Activated T-cell treated with anti-CD3 and anti-CD28 coated beads, Interleukin-2, amount 50 U/mL, for 4 hours (primary cell): ENCODE measurements at regions not wholly inside any gene's neighbourhood (a gene's known extent, or its start where the extent isn't known, plus 50 kb on each side); places are given as distances from the start of the nearest gene placed in this dataset.

Source experiments
- ATAC-seq, 2 donors: fragments of 200-7000 bp; cut with Tn5 transposase; one replicate each; pipeline ENCODE4 v1.10.0; 2021
- DNase-seq: peaks from one replicate; pipeline ENCODE4 v3.0.0-alpha.2; 2020
- H3K27me3 Mint-ChIP-seq: one replicate; pipeline ENCODE4 v1.8.0; 2021; ENCODE audit warnings: low read depth, mixed read lengths
- H3K36me3 Mint-ChIP-seq: one replicate; pipeline ENCODE4 v1.8.0; 2022; ENCODE audit warnings: mixed read lengths; ENCODE audit not compliant: insufficient read depth
- H3K4me1 Mint-ChIP-seq: one replicate; pipeline ENCODE4 v1.8.0; 2021; ENCODE audit warnings: low read depth, mixed read lengths
- H3K4me3 Mint-ChIP-seq: one replicate; pipeline ENCODE4 v1.8.0; 2021; ENCODE audit warnings: mild to moderate bottlenecking, moderate library complexity, mixed read lengths
- H3K9me3 Mint-ChIP-seq: one replicate; pipeline ENCODE4 v1.8.0; 2021; ENCODE audit warnings: mixed read lengths

DNA sequence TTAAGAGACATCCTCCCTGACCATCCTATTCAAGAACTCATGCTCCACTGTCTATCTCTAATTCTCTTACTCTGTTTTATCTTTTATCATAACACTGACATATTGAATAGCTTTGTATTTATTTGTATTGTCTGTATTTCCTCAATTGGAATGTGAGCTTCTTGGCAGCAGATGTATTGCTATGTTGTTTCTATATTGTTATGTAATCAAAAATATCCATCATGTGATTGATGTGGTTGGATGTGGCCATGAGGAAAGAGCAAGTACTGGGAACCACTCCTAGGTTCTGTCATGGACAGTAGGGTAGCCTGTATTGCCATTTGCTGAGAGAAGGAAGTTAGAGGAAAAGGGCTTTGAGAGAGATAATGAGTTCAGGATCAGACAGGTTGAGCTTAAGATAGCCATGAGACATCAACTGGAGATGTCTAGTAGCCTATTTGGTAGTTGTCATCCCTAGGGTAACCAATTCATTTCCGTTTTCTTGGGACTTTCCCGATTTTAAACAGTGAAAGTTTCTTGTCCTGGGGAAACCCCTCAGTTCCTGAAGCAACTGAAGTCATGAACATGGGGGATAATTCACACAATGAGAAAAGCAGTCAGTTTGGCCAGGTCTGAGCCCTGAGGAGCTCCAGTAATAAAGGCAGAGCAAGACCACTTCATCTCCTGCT, 404.5 kb downstream of the INSC start:
- peaks cover 22% of the 10 kb centered on the region for H3K9me3 Mint-ChIP-seq
- no peak for DNase-seq
- H3K4me1 Mint-ChIP-seq, result no peaks in the 10 kb centered on the region
- H3K27me3 Mint-ChIP-seq, result no peaks in the 10 kb centered on the region
- no peak overlapping the region for H3K4me3 Mint-ChIP-seq
- no peaks in the 10 kb centered on the region for H3K36me3 Mint-ChIP-seq
- ATAC-seq, result no peak

GRCh38 chr11:15519911-15520310, 405.2 kb downstream of the INSC start:
- no peaks in the 10 kb centered on the region for H3K36me3 Mint-ChIP-seq
- DNase-seq, result no peak
- ATAC-seq, result no peak
- no peak overlapping the region for H3K4me3 Mint-ChIP-seq
- H3K9me3 Mint-ChIP-seq, result peaks cover 24% of the 10 kb centered on the region
- H3K4me1 Mint-ChIP-seq, result no peaks in the 10 kb centered on the region
- no peaks in the 10 kb centered on the region for H3K27me3 Mint-ChIP-seq

DNA sequence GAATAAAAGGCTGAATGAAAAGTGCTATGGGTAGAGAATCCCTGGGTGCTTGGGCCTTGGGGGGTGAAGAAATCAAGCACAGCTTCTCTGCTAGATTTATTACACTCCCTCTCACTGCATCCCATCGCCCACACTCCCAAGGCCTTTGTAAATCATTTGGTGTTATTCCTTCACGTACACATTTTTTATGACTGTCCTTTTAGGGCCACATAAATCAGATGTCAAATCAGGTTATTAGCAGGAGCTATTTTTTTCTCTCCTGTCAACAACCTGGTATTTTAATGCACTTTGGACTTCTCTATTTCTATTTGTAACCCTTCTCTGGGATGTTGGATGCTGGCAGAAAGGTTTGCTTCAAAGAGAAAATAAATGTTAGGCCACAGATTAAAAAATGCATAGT, 408.8 kb downstream of the INSC start:
- H3K36me3 Mint-ChIP-seq, result no peaks in the 10 kb centered on the region
- H3K4me1 Mint-ChIP-seq, result no peaks in the 10 kb centered on the region
- ATAC-seq, result no peak
- peaks cover 23% of the 10 kb centered on the region for H3K9me3 Mint-ChIP-seq
- no peaks in the 10 kb centered on the region for H3K27me3 Mint-ChIP-seq
- H3K4me3 Mint-ChIP-seq, result no peak overlapping the region
- DNase-seq, result no peak

DNA sequence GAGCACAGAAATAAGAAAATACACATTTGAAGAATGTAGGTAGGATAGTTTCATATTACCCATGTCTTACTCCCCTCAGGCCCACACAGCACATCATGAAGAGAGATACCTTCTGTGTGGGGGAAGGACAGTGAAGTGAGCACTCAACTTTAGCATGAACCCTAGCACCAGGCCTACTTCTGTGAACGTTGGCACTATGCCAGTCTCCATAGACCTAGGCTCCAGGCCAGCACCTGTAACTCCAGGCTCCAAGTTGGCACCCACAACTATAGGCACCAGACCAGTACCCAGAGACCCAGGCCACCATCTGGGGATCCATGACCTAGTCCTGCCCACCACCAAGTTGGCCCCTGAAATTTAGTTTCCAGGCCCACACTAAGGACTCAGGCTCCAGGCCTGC, 410.9 kb downstream of the INSC start:
- H3K4me1 Mint-ChIP-seq, result no peaks in the 10 kb centered on the region
- ATAC-seq (no peak), DNase-seq (no peak)

GRCh38 chr11:15526032-15526431, 411.3 kb downstream of the INSC start:
- H3K36me3 Mint-ChIP-seq, result no peaks in the 10 kb centered on the region

More for the DNA sequence above, 410.9 kb downstream of the INSC start:
- Mint-ChIP-seq H3K4me3 (no peak overlapping the region), H3K36me3 (no peaks in the 10 kb centered on the region), H3K9me3 (peaks cover 26% of the 10 kb centered on the region), H3K27me3 (no peaks in the 10 kb centered on the region)

GRCh38 chr11:15526859-15527450, 412.2 kb downstream of the INSC start:
- no peak for DNase-seq
- no peak for ATAC-seq
- Mint-ChIP-seq H3K9me3 (peaks cover 23% of the 10 kb centered on the region), H3K4me1 (no peaks in the 10 kb centered on the region), H3K36me3 (no peaks in the 10 kb centered on the region), H3K27me3 (no peaks in the 10 kb centered on the region), H3K4me3 (no peak overlapping the region)

More at GRCh38 chr11:15526032-15526431, 411.3 kb downstream of the INSC start:
- no peak for DNase-seq
- Mint-ChIP-seq H3K4me1 (no peaks in the 10 kb centered on the region), H3K9me3 (peaks cover 26% of the 10 kb centered on the region), H3K27me3 (no peaks in the 10 kb centered on the region), H3K4me3 (no peak overlapping the region)
- no peak for ATAC-seq

DNA sequence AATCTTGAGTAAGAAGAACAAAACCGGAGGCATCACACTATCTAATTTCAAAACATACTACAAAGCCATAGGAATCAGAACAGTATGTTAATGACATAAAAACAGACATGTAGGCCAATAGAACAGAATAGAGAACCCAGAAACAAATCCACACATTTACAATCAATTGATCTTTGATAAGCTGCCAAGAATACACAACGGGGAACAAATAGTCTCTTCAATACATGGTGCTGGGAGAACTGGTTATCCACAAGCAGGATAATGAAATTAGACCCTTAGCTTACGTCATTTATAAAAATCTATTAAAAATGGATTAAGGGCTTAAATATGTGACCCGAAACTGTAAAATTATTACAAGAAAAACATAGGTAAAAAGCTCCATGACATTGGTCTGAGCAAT, 417.7 kb downstream of the INSC start:
- H3K4me1 Mint-ChIP-seq, result no peaks in the 10 kb centered on the region

GRCh38 chr11:15534266-15534665, 419.5 kb downstream of the INSC start:
- Mint-ChIP-seq H3K4me1 (no peaks in the 10 kb centered on the region), H3K4me3 (no peak overlapping the region), H3K9me3 (peaks cover 4% of the 10 kb centered on the region), H3K27me3 (no peaks in the 10 kb centered on the region), H3K36me3 (no peaks in the 10 kb centered on the region)
- ATAC-seq (no peak), DNase-seq (no peak)

More for the DNA sequence above, 417.7 kb downstream of the INSC start:
- Mint-ChIP-seq H3K9me3 (peaks cover 15% of the 10 kb centered on the region), H3K4me3 (no peak overlapping the region), H3K36me3 (no peaks in the 10 kb centered on the region), H3K27me3 (no peaks in the 10 kb centered on the region)
- no peak for ATAC-seq
- no peak for DNase-seq

DNA sequence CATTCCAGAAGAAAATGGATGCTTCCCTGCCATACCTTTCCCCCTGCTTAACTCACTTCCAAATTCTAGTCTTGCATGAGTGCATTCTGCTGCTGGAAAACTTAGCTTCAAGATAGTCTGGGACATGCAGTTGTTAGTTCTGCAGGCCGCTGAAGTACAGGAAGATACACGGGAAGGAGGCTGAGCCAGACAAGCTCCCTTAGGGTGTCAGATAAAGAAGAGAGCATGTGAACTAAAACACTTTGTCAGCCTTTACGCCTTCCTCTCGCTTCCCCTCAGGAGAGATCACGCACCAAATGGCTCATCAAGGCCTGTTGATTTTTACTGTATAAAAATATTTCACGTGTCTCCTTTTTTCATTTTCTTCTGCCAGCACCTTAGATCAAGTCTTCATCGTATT, 420.7 kb downstream of the INSC start:
- H3K36me3 Mint-ChIP-seq, result no peaks in the 10 kb centered on the region
- ATAC-seq (no peak), DNase-seq (no peak)
- no peaks in the 10 kb centered on the region for H3K4me1 Mint-ChIP-seq
- peaks cover 4% of the 10 kb centered on the region for H3K9me3 Mint-ChIP-seq
- H3K4me3 Mint-ChIP-seq, result no peak overlapping the region
- H3K27me3 Mint-ChIP-seq, result no peaks in the 10 kb centered on the region

- Mint-ChIP-seq H3K27me3 (no peaks in the 10 kb centered on the region), H3K36me3 (no peaks in the 10 kb centered on the region), H3K9me3 (peaks cover 4% of the 10 kb centered on the region), H3K4me1 (no peaks in the 10 kb centered on the region), H3K4me3 (no peak overlapping the region)
- DNase-seq, result no peak
- ATAC-seq, result no peak
Observed at GRCh38 chr11:15536438-15536837, 421.7 kb downstream of the INSC start.

DNA sequence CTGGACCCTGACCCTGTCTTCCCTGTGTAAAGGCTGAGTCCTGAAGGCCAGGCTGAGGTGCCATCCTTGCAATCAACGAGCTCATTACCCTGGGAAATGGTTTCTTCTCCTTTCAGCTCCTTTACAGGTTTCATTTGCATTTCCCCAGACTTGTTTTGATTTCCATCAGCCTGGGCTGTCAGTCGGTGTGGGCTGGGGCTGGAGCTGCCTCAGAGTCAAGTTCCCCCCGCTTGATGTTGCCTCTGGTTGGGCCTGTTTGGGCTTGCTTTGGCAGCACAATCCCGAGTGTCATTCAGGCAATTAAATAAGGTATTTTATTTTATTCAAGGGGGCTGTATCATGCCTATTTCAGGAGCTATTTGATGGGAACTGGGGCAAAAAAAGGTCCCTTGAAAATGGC, 424.9 kb downstream of the INSC start:
- H3K4me3 Mint-ChIP-seq, result no peak overlapping the region
- no peak for ATAC-seq

DNA sequence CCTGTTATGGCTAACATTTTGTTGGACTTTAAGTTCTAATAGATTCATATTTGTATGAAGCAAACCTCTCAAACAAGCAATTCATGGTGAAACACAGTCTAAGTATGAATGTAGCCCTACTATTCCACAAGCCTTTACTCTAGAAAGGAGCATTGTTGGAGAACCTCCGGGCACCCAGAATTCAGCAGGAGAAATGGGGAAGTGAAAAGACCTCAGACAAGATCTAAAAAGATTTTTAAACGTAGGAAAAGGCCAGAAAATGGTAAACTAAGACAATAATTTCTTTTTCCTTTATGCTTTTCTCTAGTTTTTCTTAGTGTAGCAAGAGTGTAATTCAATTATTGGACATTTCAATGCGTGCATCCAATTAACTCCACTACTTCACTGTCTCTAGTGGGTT, 426.4 kb downstream of the INSC start:
- Mint-ChIP-seq H3K36me3 (no peaks in the 10 kb centered on the region), H3K27me3 (no peaks in the 10 kb centered on the region), H3K4me3 (no peak overlapping the region), H3K4me1 (no peaks in the 10 kb centered on the region), H3K9me3 (no peaks in the 10 kb centered on the region)
- ATAC-seq, result no peak
- no peak for DNase-seq

More for the DNA sequence above, 424.9 kb downstream of the INSC start:
- DNase-seq, result no peak
- Mint-ChIP-seq H3K9me3 (no peaks in the 10 kb centered on the region), H3K36me3 (no peaks in the 10 kb centered on the region), H3K27me3 (no peaks in the 10 kb centered on the region), H3K4me1 (no peaks in the 10 kb centered on the region)

DNA sequence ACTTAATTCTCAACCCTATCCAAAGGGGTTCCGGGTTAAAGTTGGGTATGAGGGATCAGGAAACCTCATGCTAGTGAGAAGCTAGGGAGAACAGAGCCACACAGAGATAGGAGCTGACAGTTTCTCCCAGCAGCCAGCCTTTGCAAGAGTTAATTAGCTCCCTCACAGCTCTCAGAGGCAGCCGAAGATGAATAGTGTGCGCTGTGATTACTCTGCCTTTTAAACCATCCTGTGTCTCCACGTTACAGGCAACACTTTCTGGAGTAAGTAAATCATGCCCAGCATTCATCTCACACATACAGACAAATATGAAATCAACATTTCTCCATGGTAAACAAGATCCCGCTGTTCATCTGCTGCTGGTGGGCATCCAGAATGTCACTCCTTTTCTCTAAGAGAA, 429.6 kb downstream of the INSC start:
- no peak for DNase-seq
- no peaks in the 10 kb centered on the region for H3K4me1 Mint-ChIP-seq

DNA sequence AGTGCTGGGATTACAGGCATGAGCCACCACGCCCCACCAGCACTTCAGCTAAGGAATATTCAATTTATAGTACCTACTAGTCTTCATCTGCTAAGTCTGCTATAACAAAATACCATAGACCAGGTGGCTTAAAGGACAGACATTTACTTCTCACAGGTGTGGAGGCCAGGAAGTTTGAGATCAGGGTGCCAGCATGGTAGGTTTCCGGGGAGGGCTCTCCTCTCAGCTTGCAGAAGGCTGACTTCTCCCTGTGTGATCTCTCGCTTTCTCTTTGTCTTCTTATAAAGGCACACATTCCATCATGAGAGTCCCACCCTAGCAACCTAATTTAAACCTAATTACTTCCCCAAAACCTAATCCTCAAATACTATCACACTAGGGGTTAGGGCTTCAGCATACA, 433.0 kb downstream of the INSC start:
- no peaks in the 10 kb centered on the region for H3K9me3 Mint-ChIP-seq
- H3K4me3 Mint-ChIP-seq, result no peak overlapping the region
- no peak for ATAC-seq
- no peaks in the 10 kb centered on the region for H3K27me3 Mint-ChIP-seq
- H3K4me1 Mint-ChIP-seq, result no peaks in the 10 kb centered on the region
- no peak for DNase-seq
- no peaks in the 10 kb centered on the region for H3K36me3 Mint-ChIP-seq

More for the DNA sequence above, 429.6 kb downstream of the INSC start:
- Mint-ChIP-seq H3K36me3 (no peaks in the 10 kb centered on the region), H3K4me3 (no peak overlapping the region), H3K27me3 (no peaks in the 10 kb centered on the region), H3K9me3 (no peaks in the 10 kb centered on the region)
- no peak for ATAC-seq
